ENCODE measurements at regions not wholly inside any gene's neighbourhood (a gene's known extent, or its start where the extent isn't known, plus 50 kb on each side); places are given as distances from the start of the nearest gene placed in this dataset.

DNA sequence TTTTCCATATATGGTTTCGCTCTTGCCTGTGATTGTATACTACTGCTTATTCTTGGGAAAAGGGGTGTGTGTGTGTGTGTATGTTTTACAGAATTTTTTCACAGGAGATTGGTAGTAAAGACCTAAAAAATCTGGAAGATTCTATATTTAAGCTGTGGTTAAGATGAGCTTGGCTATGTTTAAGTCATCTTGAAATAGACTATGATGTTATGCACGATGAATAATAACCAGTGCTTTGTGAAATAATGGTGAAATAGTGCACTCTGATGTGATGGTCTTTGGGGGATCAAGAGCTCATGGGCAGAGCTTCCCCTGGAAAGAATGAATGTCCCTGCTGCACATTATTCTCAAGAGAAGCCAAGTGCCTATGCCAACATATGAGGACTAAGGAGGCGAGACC, 301.0 kb downstream of the ACTL7B start:
- Mint-ChIP-seq H3K36me3 (ENCODE audit: low read depth) (no peaks in the 10 kb centered on the region), H3K4me3 (no peak overlapping the region), H3K9me3 (no peaks in the 10 kb centered on the region), H3K4me1 (no peaks in the 10 kb centered on the region), H3K27me3 (no peaks in the 10 kb centered on the region), H3K27ac (no peak overlapping the region)
- no peak for DNase-seq
- intact Hi-C loops (cut with micrococcal nuclease): no loop called here

DNA sequence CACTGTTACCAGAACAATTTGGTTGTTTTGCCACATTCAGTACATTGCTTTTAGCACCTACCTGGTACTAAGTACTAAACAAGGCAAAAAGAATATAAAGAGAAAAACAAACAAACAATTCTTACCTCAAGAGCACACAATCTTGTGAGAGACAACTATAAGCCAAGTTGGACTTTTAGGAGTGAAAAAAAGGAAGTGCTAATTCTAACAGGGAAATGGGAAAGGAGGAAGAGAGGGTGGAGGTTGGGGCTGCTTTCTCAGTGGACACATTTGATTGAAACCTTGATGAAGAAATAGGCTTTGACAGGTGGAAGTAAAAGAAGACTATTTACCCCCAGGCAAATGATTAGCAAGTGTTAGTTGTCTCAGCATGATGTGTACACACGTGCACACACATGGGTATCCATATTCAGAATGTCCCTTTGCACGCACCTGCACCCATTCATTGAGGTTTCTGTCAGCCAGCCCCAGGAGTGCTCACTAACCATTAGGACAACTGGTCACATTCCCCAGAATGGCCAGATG, 302.6 kb downstream of the ACTL7B start:
- H3K9me3 Mint-ChIP-seq: no peaks in the 10 kb centered on the region
- no peaks in the 10 kb centered on the region for H3K36me3 Mint-ChIP-seq (ENCODE audit: low read depth)
- DNase-seq: no peak
- H3K4me3 Mint-ChIP-seq: no peak overlapping the region
- H3K4me1 Mint-ChIP-seq: no peaks in the 10 kb centered on the region
- H3K27ac Mint-ChIP-seq: no peak overlapping the region
- intact Hi-C loops (cut with micrococcal nuclease): no loop called here
- H3K27me3 Mint-ChIP-seq: no peaks in the 10 kb centered on the region

DNA sequence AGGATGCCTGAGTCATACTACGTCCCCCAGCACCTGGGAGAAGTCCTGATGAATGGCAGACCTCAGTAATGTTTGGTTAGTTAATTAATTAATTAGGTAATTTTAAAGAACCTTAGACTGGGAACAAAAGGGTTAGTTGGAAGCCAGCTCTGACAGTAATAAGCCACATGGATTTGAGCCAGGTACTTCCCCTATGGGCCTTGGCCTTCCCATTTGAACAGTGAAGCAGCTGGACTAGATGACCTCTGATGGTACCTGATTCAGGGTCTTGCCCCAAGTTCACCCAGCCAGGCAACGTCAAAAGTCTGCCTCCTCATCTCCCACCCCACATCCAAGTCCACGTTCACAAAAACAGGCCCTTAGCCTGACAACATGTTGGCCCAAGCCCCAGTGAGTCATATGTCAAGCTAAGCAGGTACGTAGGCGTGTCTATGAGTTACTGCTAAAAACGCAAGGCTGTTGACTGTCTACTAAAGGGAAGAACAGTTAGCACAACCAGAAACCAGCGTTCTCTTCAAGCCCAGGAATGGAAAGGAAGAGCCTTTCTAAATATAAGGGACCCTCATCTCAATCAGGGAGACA, 303.2 kb downstream of the ACTL7B start:
- H3K4me1 Mint-ChIP-seq: no peaks in the 10 kb centered on the region
- intact Hi-C loops (cut with micrococcal nuclease): no loop called here
- H3K36me3 Mint-ChIP-seq (ENCODE audit: low read depth): no peaks in the 10 kb centered on the region
- H3K27me3 Mint-ChIP-seq: no peaks in the 10 kb centered on the region
- H3K27ac Mint-ChIP-seq: no peak overlapping the region
- no peak overlapping the region for H3K4me3 Mint-ChIP-seq
- DNase-seq: no peak
- no peaks in the 10 kb centered on the region for H3K9me3 Mint-ChIP-seq

DNA sequence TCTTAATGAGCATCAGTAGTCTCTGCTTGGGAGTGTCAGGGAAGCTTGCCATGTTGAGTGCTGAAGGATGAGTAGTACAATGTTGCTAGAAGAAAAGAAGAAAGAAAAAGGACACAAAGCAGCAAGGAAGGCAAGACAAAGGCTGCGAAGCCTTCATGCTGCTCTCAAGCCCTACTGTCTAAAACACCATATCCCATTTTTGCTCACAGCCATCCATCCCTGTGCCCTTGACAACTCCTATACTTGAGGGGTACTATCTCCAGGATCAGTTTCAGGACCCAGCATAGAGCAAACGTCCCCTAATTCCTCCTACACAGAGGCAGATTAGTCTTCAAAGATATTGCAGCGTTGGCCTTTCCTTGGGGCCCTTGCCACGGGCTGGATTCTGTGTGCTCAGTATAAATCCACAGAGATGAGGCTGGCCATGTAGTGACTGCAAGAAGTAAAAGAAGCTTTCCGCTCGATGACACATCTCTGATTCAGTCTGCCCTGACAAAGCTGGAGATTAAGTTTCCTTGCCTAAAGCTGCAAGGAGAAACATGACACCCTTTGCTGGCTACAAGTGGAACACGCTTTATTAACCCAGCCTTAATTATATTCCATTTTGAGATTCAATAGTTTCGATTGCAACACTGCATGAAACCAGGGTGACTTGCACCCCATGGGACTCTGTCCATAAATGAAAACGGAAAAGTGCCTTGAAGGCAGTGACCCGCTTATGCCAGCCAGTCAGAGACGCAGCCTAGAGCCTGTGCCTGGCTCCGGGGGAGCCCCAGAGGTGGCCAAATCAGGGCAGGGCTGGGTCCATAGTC, 304.6 kb downstream of the ACTL7B start:
- no peak overlapping the region for H3K4me3 Mint-ChIP-seq
- H3K4me1 Mint-ChIP-seq: no peaks in the 10 kb centered on the region
- H3K27me3 Mint-ChIP-seq: no peaks in the 10 kb centered on the region
- no peak for DNase-seq
- H3K27ac Mint-ChIP-seq: no peak overlapping the region
- H3K9me3 Mint-ChIP-seq: no peaks in the 10 kb centered on the region
- intact Hi-C loops (cut with micrococcal nuclease): no loop called here
- H3K36me3 Mint-ChIP-seq (ENCODE audit: low read depth): no peaks in the 10 kb centered on the region

DNA sequence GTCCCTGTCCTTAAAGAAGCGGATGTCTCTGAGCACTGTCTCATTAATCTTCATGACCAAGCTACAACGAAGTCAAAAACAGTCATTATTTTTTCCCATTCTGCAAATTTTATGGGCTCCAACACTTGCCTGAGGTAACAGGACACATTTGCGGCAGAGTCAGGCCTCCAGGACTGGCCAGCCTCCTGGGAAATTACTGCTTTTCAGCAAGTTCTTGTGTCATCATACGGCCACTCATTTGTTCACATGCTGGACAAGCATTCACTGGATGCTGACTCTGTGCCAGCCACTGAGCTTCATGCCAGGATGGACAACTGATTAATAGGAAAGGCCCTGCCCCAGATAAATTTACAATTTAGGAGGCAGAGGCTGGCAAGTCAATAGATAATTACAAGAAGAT, 305.7 kb downstream of the ACTL7B start:
- intact Hi-C loops (cut with micrococcal nuclease): no loop called here
- H3K4me3 Mint-ChIP-seq: no peak overlapping the region
- H3K4me1 Mint-ChIP-seq: no peaks in the 10 kb centered on the region
- H3K36me3 Mint-ChIP-seq (ENCODE audit: low read depth): no peaks in the 10 kb centered on the region
- H3K27me3 Mint-ChIP-seq: no peaks in the 10 kb centered on the region
- no peak overlapping the region for H3K27ac Mint-ChIP-seq
- no peaks in the 10 kb centered on the region for H3K9me3 Mint-ChIP-seq
- no peak for DNase-seq

DNA sequence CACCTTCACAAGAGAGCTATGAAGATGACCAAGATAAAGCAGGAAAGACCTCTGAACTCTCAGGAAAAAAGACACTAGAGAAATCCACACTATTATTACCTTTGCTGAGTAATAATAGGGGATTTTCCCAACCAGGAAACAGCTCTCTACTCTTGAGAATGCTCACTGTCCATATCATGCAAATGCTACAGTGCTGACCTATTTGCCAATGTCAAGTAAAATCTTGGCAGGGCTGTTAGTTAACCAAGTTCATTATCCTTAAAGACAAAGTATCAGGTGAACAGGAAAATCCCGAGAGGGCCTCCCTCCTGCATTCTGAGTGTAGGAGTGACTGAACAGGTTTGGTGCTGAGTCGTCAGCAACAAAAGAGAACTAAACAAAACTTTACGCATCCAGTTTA, 306.6 kb downstream of the ACTL7B start:
- no peaks in the 10 kb centered on the region for H3K4me1 Mint-ChIP-seq
- H3K9me3 Mint-ChIP-seq: no peaks in the 10 kb centered on the region
- DNase-seq: no peak
- intact Hi-C loops (cut with micrococcal nuclease): no loop called here
- H3K36me3 Mint-ChIP-seq (ENCODE audit: low read depth): no peaks in the 10 kb centered on the region
- no peak overlapping the region for H3K27ac Mint-ChIP-seq
- H3K27me3 Mint-ChIP-seq: no peaks in the 10 kb centered on the region
- no peak overlapping the region for H3K4me3 Mint-ChIP-seq

DNA sequence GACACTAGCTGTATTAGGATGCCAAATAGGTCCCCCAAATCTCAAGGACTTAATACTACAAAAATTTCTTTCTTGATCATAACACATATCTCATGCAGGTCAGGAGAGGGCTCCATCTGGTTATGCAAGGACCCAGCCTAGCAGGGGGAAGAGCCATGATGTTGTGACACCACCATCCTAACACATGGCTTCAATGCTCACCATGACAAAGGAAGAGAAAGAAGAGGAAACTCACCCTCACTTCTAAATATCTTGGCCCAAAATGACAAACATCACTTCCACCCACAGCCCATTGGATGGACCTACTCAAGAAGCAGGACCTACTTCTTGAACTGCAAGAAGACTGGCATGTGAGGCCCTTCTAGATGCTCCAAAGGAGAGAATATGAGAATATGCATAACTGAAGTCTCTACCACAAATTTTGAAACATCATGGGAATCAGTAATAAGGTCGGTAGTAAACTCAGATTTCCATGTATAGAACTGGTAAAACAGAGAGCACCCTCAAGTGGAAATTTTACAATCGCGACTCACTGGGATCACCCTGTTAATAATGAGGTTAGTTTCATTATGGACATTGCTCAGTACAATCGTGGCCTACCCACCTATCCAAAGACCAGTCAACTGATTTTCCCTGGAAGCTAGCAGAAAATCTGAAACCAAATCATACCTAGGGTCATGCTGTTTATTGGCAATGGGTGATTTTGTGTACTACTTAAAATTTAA, 308.2 kb downstream of the ACTL7B start:
- no peaks in the 10 kb centered on the region for H3K27me3 Mint-ChIP-seq
- DNase-seq: no peak
- H3K36me3 Mint-ChIP-seq (ENCODE audit: low read depth): no peaks in the 10 kb centered on the region
- no peak overlapping the region for H3K27ac Mint-ChIP-seq
- no peaks in the 10 kb centered on the region for H3K4me1 Mint-ChIP-seq
- no peak overlapping the region for H3K4me3 Mint-ChIP-seq
- H3K9me3 Mint-ChIP-seq: no peaks in the 10 kb centered on the region
- intact Hi-C loops (cut with micrococcal nuclease): no loop called here

DNA sequence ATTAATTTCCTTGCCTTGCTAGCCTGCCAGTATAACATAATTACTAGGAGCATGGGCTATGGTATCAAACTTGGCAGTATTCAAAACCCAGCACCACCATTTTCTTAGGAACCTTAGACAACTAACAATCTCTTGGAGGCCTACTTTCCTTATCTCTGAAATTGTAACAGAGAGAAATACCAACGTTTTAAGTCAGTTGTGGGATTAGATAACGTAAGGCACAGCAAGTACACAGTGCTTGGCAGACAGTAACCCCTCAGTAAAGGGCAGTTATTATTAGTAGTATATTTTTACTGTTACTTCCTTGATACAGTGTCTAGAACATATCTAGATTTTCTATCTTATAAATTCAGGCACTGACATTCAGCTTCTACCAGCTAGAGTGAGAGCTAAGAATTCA, 309.6 kb downstream of the ACTL7B start:
- no peak for DNase-seq
- intact Hi-C loops (cut with micrococcal nuclease): no loop called here
- H3K4me3 Mint-ChIP-seq: no peak overlapping the region
- H3K27ac Mint-ChIP-seq: no peak overlapping the region
- no peaks in the 10 kb centered on the region for H3K27me3 Mint-ChIP-seq
- H3K9me3 Mint-ChIP-seq: no peaks in the 10 kb centered on the region
- no peaks in the 10 kb centered on the region for H3K4me1 Mint-ChIP-seq
- H3K36me3 Mint-ChIP-seq (ENCODE audit: low read depth): no peaks in the 10 kb centered on the region

DNA sequence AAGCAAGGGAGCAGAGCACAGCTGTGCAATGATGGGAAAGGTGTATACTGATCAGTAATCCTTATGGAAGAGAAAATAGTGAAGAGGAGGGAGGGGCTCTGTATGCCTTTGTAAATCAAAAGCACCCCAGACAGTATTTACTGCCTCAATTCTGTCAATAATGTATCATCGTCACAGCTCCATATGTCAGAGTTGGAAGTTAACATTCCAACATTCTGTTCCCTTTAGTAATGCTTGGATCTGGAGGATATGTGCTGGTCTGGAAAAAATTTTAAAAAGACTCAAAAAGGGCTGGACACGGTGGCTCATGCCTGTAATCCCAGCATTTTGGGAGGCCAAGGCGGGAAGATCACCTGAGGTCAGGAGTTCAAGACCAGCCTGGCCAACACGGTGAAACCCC, 310.4 kb downstream of the ACTL7B start:
- intact Hi-C loops (cut with micrococcal nuclease): no loop called here
- Mint-ChIP-seq H3K36me3 (ENCODE audit: low read depth) (no peaks in the 10 kb centered on the region), H3K27ac (no peak overlapping the region), H3K27me3 (no peaks in the 10 kb centered on the region), H3K9me3 (no peaks in the 10 kb centered on the region), H3K4me1 (no peaks in the 10 kb centered on the region), H3K4me3 (no peak overlapping the region)
- no peak for DNase-seq

DNA sequence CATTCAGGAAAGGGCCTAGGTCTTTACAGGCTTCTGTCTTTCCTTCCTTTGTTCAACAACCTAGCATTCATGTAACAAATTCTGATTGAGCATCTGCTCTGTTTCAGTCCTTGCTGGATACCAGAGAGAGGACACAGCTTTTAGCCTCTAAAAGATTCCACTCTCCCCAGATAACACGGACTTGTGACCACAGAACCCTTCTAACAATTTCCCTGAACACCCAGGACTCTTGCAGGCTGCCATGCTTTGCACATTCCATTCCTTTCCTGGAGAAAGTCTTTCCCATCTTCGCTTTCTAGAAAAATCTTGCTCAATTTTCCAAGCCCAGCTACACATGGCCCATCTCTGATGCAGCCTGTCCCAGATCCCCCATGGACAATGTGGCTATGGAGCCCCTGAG, 310.9 kb downstream of the ACTL7B start:
- intact Hi-C loops (cut with micrococcal nuclease): no loop called here
- Mint-ChIP-seq H3K4me1 (no peaks in the 10 kb centered on the region), H3K36me3 (ENCODE audit: low read depth) (no peaks in the 10 kb centered on the region), H3K27ac (no peak overlapping the region), H3K9me3 (no peaks in the 10 kb centered on the region), H3K4me3 (no peak overlapping the region), H3K27me3 (no peaks in the 10 kb centered on the region)
- no peak for DNase-seq

DNA sequence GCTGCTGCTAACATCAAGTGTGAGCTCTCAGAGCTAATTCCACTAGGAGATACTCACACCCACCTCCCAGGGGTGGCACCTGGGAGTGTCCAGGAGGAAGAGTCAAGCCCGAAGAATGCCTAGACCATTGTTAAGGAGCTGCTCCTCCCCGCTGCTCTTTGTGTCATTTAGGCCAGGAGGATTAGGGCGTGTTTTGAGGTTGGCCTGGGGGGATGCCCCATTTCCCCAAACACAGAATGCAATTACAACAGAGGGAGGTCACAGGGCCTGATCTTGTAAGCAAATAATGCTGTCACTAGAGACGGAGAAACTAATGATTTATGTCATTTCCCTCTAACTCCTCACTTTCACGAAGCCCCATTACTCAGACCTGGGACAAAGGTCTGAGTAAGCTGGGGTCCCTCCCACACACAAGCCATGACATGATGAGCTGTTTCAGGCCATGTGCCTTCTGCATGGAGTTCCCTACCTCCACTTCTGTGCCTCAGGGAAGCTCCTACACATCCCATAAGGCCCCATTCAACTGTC, 312.5 kb downstream of the ACTL7B start:
- no peak for DNase-seq
- intact Hi-C loops (cut with micrococcal nuclease): no loop called here
- Mint-ChIP-seq H3K9me3 (no peaks in the 10 kb centered on the region), H3K4me1 (no peaks in the 10 kb centered on the region), H3K27me3 (no peaks in the 10 kb centered on the region), H3K36me3 (ENCODE audit: low read depth) (no peaks in the 10 kb centered on the region), H3K27ac (no peak overlapping the region), H3K4me3 (no peak overlapping the region)

DNA sequence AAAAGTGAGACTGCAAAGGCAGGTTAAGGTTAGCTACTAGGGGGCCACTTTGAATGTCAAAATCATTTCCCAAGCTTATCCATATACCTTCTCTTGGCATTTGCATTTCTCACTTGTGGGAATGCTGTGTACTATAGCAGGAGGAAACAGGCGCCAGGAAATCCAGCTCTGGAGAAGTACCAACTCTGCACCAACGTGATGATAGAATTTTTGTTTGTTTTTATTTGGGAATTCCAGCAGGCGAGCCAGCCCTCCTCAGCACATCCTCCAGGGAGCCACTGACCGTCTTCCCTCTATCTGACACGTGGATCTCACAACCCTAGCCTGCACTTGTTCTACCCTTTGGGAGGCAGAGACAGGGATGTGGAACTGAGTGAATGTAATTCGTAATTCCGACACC, 318.0 kb downstream of the ACTL7B start:
- H3K4me1 Mint-ChIP-seq: no peaks in the 10 kb centered on the region
- DNase-seq: no peak
- no peak overlapping the region for H3K4me3 Mint-ChIP-seq
- no peaks in the 10 kb centered on the region for H3K9me3 Mint-ChIP-seq
- no peaks in the 10 kb centered on the region for H3K27me3 Mint-ChIP-seq
- intact Hi-C loops (cut with micrococcal nuclease): no loop called here
- no peaks in the 10 kb centered on the region for H3K36me3 Mint-ChIP-seq (ENCODE audit: low read depth)
- H3K27ac Mint-ChIP-seq: no peak overlapping the region

DNA sequence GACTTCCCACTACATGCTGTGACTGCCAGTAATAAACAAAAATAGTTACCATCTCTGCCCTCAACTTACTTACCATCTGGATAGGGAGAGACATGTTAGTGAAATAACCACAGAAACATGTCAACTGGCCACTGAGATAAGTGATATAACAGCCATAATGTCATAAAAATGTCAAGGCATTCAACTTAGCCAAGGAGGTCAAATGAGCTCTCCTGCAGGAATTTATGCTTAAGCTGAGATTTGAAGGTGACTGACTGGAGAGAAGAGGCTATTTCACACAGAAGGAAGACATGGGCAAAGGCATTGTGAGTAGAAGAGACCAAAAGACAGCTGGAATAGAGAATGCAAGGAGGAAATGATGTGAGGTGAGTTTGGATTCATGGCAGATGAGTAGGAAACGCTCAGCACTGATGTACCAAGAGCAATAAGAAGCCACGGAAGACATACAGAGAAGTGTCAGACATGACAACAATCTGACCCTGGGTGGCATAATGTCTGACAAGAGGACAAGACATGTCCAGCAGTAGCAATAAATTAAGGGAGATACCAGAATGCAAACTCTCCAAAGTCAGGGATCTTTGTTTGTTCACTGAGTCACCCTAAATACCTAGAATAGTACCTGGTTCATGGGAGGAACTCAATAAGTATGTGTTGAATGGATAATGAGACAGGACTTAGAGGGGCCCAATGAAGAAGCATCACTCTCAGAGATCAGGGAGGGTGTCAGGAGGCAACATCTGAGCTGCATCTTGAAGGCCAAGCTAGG, 318.8 kb downstream of the ACTL7B start:
- H3K27ac Mint-ChIP-seq: no peak overlapping the region
- intact Hi-C loops (cut with micrococcal nuclease): no loop called here

More for the DNA sequence above, 318.8 kb downstream of the ACTL7B start:
- Mint-ChIP-seq H3K9me3 (no peaks in the 10 kb centered on the region), H3K4me3 (no peak overlapping the region), H3K36me3 (ENCODE audit: low read depth) (no peaks in the 10 kb centered on the region), H3K4me1 (no peaks in the 10 kb centered on the region), H3K27me3 (no peaks in the 10 kb centered on the region)
- no peak for DNase-seq

All from activated CD4-positive, alpha-beta T cell treated with anti-CD3 and anti-CD28 coated beads, Interleukin-2, amount 10 ng/mL, durations not matched to agents 24 days and 14 days (primary cell).